Stimulated activated CD4-positive, alpha-beta T cell treated with anti-CD3 and anti-CD28 coated beads, Interleukin-4, amount 100 ng/mL, for 48 hours (primary cell): ENCODE measurements at regions not wholly inside any gene's neighbourhood (a gene's known extent, or its start where the extent isn't known, plus 50 kb on each side); places are given as distances from the start of the nearest gene placed in this dataset.
"Not testable (repeated sequence)": the region's sequence is repeated elsewhere in the genome, so short reads cannot be mapped to it uniquely, and the experiment has no call there.

Source experiments
- DNase-seq, 2 donors: peaks; one replicate each; pipeline ENCODE4 v3.0.0-alpha.2; 2020; ENCODE audit warnings: low read depth in 2 of 2

GRCh38 chr11:109677231-109677630 lies 255.2 kb downstream of the C11orf87 start:
- no peak for DNase-seq

DNA sequence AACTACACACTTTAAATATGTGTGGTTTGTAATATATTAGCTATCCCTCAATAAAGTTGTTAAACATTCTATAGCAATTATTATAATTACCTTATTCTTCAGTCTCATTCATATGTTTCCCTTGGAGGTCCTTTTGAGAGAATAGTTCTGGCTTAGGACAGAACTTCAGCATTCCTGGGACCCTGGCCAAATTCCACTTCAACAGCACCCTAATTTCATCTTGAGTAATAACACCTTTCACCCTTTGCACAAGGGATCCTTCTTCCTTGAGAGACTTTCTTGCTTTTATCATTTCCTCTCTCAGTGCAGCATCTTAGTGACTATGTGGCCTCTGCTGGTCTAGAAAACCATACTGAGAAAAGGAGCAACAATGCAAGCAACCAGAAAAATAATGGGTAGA lies 255.9 kb downstream of the C11orf87 start:
- DNase-seq = no peak

GRCh38 chr11:109680127-109680526 lies 258.1 kb downstream of the C11orf87 start:
- DNase-seq = no peak

DNA sequence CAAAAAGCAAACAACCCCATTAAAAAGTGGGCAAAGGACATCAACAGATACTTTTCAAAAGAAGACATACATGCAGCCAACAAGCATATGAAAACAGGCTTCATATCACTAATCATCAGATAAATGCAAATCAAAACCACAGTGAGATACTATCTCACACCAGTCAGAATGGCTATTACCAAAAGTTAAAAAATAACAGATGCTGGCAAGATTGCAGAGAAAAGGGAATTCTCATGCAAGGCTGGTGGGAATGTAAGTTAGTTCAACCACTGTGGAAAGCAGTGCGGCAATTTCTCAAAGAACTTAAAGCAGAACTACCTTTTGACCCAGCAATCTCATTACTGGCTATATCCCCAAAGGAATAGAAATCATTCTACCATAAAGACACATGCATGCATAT lies 260.8 kb downstream of the C11orf87 start:
- DNase-seq = not testable (repeated sequence)

DNA sequence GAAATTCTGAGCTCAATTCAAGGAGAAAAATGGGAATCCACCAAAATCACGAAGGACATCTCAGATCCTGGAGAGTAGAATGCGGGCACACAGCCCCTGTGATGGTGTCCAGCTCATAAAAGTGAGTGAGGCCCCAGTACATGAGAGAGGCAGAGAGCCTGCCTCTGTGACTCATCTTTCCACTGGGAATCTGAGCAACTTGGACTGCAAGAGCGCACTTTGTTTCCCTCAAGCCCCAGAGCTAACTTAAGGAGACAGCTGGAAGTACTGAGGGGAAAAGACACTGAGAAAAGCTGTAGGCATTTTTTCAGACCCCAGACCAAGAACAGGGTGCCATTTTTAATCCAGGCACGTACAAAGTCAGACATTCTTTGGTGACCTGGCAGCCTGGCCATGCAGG lies 273.7 kb downstream of the C11orf87 start:
- no peak for DNase-seq

- DNase-seq = no peak
Observed at GRCh38 chr11:109696191-109696897, 274.4 kb downstream of the C11orf87 start.

GRCh38 chr11:109697140-109697843 lies 275.3 kb downstream of the C11orf87 start:
- no peak for DNase-seq

- no peak for DNase-seq
Observed at GRCh38 chr11:109698237-109698636, 276.2 kb downstream of the C11orf87 start.

GRCh38 chr11:109704432-109704831 lies 282.4 kb downstream of the C11orf87 start:
- DNase-seq = no peak

GRCh38 chr11:109706945-109707344 lies 285.0 kb downstream of the C11orf87 start:
- DNase-seq = no peak

GRCh38 chr11:109707411-109707810 lies 285.4 kb downstream of the C11orf87 start:
- DNase-seq = no peak

GRCh38 chr11:109708184-109708583 lies 286.2 kb downstream of the C11orf87 start:
- DNase-seq = no peak

- DNase-seq = not testable (repeated sequence)
Observed at GRCh38 chr11:109714444-109714843, 292.5 kb downstream of the C11orf87 start.

DNA sequence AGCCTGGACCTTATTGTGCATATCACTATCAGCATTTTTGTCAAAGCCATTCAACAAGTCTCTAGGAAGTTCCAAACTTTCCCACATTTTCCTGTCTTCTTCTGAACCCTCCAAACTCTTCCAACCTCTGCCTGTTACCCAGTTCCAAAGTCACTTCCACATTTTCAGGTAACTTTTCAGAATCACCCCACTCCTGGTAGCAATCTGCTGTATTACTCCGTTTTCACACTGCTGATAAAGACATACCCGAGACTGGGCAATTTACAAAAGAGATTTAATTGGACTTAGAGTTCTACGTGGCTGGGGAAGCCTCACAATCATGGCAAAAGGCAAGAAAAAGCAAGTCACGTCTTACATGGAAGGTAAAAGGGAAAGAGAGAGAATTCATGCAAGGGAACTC lies 293.4 kb downstream of the C11orf87 start:
- DNase-seq = not testable (repeated sequence)

DNA sequence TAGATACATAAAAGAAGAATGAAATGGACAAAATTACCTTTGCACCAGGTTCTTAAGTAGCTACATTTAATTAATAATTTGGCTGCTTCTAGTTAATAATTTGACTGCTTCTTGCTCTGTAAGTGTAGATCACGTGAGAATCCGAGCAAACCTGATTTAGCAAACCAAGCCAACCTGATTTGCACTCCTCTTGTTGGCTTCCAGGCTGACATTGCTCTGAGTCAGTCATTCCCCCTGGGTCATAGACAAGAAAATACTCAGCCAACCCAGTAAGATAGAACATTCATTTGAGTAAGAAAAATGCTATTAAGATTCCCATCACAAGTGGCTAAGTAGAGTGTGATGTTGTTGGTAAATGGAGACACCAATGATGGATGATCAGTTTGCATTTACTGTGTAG lies 304.1 kb downstream of the C11orf87 start:
- no peak for DNase-seq

- no peak for DNase-seq
Observed at GRCh38 chr11:109728056-109728455, 306.1 kb downstream of the C11orf87 start.

DNA sequence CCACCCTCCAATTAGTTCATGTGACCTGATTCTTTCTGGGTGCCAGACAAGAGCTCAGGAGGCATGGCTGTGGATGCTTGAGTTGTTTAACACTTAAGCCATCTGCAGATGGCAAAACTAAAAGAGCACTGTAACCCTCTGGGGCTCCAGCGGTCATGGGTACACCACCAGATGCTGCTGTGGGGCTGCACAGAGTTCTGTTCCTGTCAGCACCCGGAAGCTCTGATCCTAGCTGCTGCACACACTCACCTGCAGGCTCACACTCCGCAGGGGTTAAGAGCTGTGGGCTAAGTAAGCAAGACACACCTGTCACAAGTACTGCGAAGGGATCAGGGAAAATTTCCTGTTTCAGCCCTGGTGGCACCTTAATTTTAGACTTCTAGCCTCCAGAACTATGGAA lies 307.8 kb downstream of the C11orf87 start:
- no peak for DNase-seq

DNA sequence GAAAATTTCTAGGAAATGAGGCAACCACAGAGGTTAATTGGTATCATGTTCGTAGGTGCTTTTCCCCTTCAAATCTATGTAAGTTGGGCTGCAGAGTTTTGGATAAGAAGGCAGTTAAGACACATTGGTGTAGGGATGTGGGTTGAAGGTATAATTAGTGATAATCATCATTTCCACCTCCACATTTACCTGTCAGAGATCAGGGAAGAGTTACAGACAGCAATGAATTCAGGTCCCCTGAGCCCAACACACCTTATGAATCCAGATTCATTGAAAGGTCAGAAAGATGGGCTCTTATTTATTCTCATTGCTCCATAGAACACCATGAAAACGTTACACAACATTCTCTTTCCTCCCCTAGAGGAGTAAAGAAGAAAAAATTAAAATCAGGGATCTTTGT lies 308.7 kb downstream of the C11orf87 start:
- DNase-seq = no peak

GRCh38 chr11:109731451-109731850 lies 309.5 kb downstream of the C11orf87 start:
- no peak for DNase-seq

GRCh38 chr11:109733245-109733644 lies 311.3 kb downstream of the C11orf87 start:
- DNase-seq = no peak

DNA sequence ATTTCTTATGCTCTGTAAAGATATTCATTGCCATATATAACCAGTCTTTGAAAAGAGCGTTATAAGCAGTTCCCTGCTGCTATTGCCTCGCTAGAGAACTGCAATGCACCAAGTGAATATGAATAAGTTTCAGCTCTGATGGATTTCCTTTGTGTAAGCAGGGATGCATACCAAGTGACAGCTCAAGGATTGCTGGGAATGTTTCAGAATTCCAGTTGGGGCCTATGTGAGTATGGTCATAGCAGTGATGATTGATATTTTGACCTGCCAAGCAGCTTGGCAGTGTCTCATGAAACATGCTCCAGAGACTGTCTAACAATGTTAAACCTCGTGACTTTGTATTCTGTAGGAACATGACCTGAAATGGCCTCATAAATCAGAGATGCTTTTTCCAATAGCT lies 312.6 kb downstream of the C11orf87 start:
- no peak for DNase-seq

DNA sequence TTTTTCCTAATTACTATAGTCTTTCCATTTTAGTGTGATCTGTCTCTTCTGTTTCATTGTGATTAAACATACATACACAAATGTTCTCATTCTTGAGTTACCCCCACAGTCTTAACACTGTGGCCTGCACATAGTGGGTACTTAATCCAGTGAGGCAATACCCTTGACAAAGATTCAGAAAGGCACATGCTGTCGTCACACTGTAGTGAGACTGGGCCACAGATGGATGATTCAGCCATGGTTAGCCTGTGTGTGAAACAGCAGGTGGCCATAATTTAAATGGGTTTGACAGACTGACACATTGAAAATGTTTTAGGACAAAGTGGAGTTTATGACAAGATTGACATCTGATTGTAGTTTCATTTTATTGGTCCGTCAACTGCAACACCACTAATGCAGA lies 313.1 kb downstream of the C11orf87 start:
- DNase-seq = no peak

- no peak for DNase-seq
Observed at GRCh38 chr11:109739379-109739778, 317.4 kb downstream of the C11orf87 start.
